CD4-positive, CD25-positive, alpha-beta regulatory T cell (primary cell): ENCODE measurements at regions not wholly inside any gene's neighbourhood (a gene's known extent, or its start where the extent isn't known, plus 50 kb on each side); places are given as distances from the start of the nearest gene placed in this dataset.

Experiments used
- ATAC-seq, 2 donors: fragments of 150-1000 bp; cut with Tn5 transposase; one replicate each; pipeline ENCODE4 v1.10.0; 2021; ENCODE audit warnings: low read depth in 2 of 2, moderate number of reproducible peaks in 2 of 2, moderate library complexity in 1 of 2
- DNase-seq, 3 donors: peaks; one replicate each; pipeline versions ENCODE4 v3.0.0 to v3.0.0-alpha.2; 2012 to 2022; ENCODE audit warnings: mixed read lengths in 1 of 3
- H3K27ac ChIP-seq: one replicate; pipeline ENCODE4 v1.7.0; 2013; ENCODE audit warnings: mild to moderate bottlenecking, low read length; ENCODE audit not compliant: insufficient read depth, poor library complexity, severe bottlenecking
- H3K27me3 ChIP-seq: one replicate; pipeline ENCODE4 v1.7.0; 2013; ENCODE audit warnings: low read length; ENCODE audit not compliant: control insufficient read depth, insufficient read depth
- H3K36me3 ChIP-seq: one replicate; pipeline ENCODE4 v1.7.0; 2013; ENCODE audit warnings: mild to moderate bottlenecking, low read length, moderate library complexity; ENCODE audit not compliant: control insufficient read depth, insufficient read depth
- H3K4me1 ChIP-seq: 2 replicates; pipeline ENCODE4 v1.7.0; 2013; ENCODE audit warnings: mild to moderate bottlenecking, low read length; ENCODE audit not compliant: insufficient read depth, control insufficient read depth, poor library complexity, severe bottlenecking
- H3K4me3 ChIP-seq: one replicate; pipeline ENCODE4 v1.7.0; 2013; ENCODE audit warnings: low read depth, mild to moderate bottlenecking, low read length, moderate library complexity
- H3K9me3 ChIP-seq, 2 experiments: 1 replicate in 1 of 2; 2 replicates in 1 of 2; pipeline ENCODE4 v1.7.0; 2013; ENCODE audit warnings: low read length in 2 of 2, mild to moderate bottlenecking in 1 of 2, moderate library complexity in 1 of 2; ENCODE audit not compliant: control insufficient read depth in 2 of 2
- H3K27ac Mint-ChIP-seq, 3 donors: one replicate each; pipeline ENCODE4 v1.8.0; 2020 to 2022; ENCODE audit warnings: mild to moderate bottlenecking in 3 of 3, mixed read lengths in 3 of 3, moderate library complexity in 2 of 3
- H3K27me3 Mint-ChIP-seq: one replicate; pipeline ENCODE4 v1.8.0; 2022; ENCODE audit warnings: mild to moderate bottlenecking, mixed read lengths
- H3K36me3 Mint-ChIP-seq: one replicate; pipeline ENCODE4 v1.8.0; 2020; ENCODE audit warnings: mixed read lengths
- H3K4me1 Mint-ChIP-seq, 4 donors: one replicate each; pipeline ENCODE4 v1.8.0; 2020 to 2022; ENCODE audit warnings: mixed read lengths in 4 of 4, mild to moderate bottlenecking in 1 of 4
- H3K4me3 Mint-ChIP-seq, 4 donors: one replicate each; pipeline ENCODE4 v1.8.0; 2020 to 2022; ENCODE audit warnings: mild to moderate bottlenecking in 4 of 4, mixed read lengths in 4 of 4, moderate library complexity in 3 of 4
- H3K9me3 Mint-ChIP-seq, 7 donors: one replicate each; pipeline ENCODE4 v1.8.0; 2020 to 2022; ENCODE audit warnings: mixed read lengths in 7 of 7, mild to moderate bottlenecking in 3 of 7, moderate library complexity in 2 of 7

DNA sequence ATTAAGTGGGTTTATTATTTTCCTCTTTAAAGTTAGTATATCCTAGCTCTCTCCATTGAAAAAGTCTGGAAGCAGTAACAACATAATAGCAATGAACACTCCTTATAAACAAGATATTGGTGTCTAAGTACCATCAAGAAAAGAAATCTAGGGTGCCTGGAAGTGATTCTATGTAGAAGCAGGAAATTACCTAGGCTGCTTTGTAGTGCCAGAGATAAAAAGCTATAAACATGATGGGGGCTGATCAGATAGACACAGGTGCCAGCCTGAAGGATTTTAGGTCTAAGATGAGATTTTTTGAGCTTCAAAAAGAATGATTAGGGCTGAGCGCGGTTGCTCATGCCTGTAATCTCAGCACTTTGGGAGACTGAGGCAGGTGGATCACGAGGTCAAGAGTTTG lies 1179.3 kb upstream of the CDH9 start:
- no peak for ATAC-seq
- H3K36me3 ChIP-seq = no peaks in the 10 kb centered on the region
- H3K27ac ChIP-seq = no peak overlapping the region
- H3K9me3 Mint-ChIP-seq = peaks cover 0 to 11% (median 3%) of the 10 kb centered on the region in 7 donors
- no peak overlapping the region for H3K4me3 ChIP-seq
- no peak overlapping the region for H3K4me3 Mint-ChIP-seq
- H3K27me3 ChIP-seq = no peaks in the 10 kb centered on the region
- no peaks in the 10 kb centered on the region for H3K36me3 Mint-ChIP-seq
- DNase-seq = no peak
- H3K27me3 Mint-ChIP-seq = no peaks in the 10 kb centered on the region
- no peaks in the 10 kb centered on the region for H3K4me1 ChIP-seq
- H3K4me1 Mint-ChIP-seq = no peaks in the 10 kb centered on the region
- H3K27ac Mint-ChIP-seq = no peak overlapping the region
- peaks cover 7 to 10% of the 10 kb centered on the region in 2 experiments for H3K9me3 ChIP-seq

DNA sequence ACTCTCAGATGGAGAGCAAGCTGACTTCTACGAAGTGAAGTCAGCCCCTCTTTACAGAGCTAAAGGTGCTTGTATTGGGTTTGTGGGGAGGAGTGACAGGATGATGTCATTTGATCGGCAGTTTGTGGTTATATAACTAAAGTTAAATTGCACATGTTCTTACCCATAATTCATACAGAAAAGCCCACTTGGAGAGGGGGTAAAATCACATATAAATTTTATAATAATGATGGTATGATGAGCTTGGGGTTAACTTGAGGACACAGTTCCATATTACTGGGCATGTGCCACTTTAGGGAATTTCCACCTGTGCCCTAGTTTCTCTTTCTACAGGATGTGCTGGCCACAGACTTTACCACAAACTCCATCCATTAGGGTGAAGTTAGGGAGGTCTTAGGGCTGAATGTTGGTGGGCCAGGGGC lies 1178.6 kb upstream of the CDH9 start:
- H3K9me3 Mint-ChIP-seq = peaks cover 0 to 11% (median 3%) of the 10 kb centered on the region in 7 donors
- H3K36me3 Mint-ChIP-seq = no peaks in the 10 kb centered on the region
- no peak for ATAC-seq

GRCh38 chr5:28215091-28215490 lies 1176.7 kb upstream of the CDH9 start:
- Mint-ChIP-seq H3K27ac (no peak overlapping the region), H3K4me3 (no peak overlapping the region), H3K4me1 (no peaks in the 10 kb centered on the region), H3K9me3 (peaks cover 0 to 16% (median 3%) of the 10 kb centered on the region in 7 donors), H3K27me3 (no peaks in the 10 kb centered on the region), H3K36me3 (no peaks in the 10 kb centered on the region)
- H3K27ac ChIP-seq = no peak overlapping the region
- H3K36me3 ChIP-seq = no peaks in the 10 kb centered on the region
- no peak for ATAC-seq
- H3K4me1 ChIP-seq = no peaks in the 10 kb centered on the region
- H3K4me3 ChIP-seq = no peak overlapping the region
- H3K27me3 ChIP-seq = no peaks in the 10 kb centered on the region
- DNase-seq = no peak
- peaks cover 7 to 10% of the 10 kb centered on the region in 2 experiments for H3K9me3 ChIP-seq

More for the DNA sequence above, 1178.6 kb upstream of the CDH9 start:
- no peaks in the 10 kb centered on the region for H3K4me1 ChIP-seq
- no peak overlapping the region for H3K27ac Mint-ChIP-seq
- no peaks in the 10 kb centered on the region for H3K27me3 Mint-ChIP-seq
- no peaks in the 10 kb centered on the region for H3K36me3 ChIP-seq
- H3K27ac ChIP-seq = no peak overlapping the region
- no peak overlapping the region for H3K4me3 Mint-ChIP-seq
- H3K27me3 ChIP-seq = no peaks in the 10 kb centered on the region
- H3K9me3 ChIP-seq = peaks cover 7 to 10% of the 10 kb centered on the region in 2 experiments
- H3K4me3 ChIP-seq = no peak overlapping the region
- DNase-seq = no peak
- H3K4me1 Mint-ChIP-seq = no peaks in the 10 kb centered on the region

GRCh38 chr5:28214292-28214691 lies 1175.9 kb upstream of the CDH9 start:
- peaks cover 0 to 12% (median 3%) of the 10 kb centered on the region in 7 donors for H3K9me3 Mint-ChIP-seq
- H3K4me3 Mint-ChIP-seq = peak overlapping the region in 1 of 4 donors; percentile 79
- H3K27me3 ChIP-seq = no peaks in the 10 kb centered on the region
- no peaks in the 10 kb centered on the region for H3K27me3 Mint-ChIP-seq
- H3K4me1 ChIP-seq = no peaks in the 10 kb centered on the region
- H3K36me3 Mint-ChIP-seq = no peaks in the 10 kb centered on the region
- no peak for ATAC-seq
- H3K27ac ChIP-seq = no peak overlapping the region
- no peaks in the 10 kb centered on the region for H3K4me1 Mint-ChIP-seq
- no peak overlapping the region for H3K27ac Mint-ChIP-seq
- H3K4me3 ChIP-seq = no peak overlapping the region
- no peaks in the 10 kb centered on the region for H3K36me3 ChIP-seq
- peaks cover 10% of the 10 kb centered on the region in 2 experiments for H3K9me3 ChIP-seq
- DNase-seq = no peak

DNA sequence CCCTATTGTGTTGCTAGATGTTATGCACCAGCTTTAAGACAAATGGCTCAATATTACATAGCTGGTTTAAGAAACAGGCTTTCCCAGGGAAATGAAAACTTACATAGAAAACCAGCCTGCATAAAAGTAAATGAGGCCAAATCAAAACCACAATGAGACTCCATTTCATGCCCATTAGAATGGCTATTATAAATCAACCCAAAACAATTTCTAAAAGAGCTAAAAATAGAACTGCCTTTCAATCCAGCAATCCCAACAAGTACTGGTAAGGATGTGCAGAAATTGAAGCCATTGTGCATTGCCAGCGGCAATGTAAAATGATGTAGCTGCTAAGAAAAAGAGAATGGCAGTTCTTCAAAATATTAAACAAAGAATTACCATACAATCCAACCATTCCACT lies 1170.0 kb upstream of the CDH9 start:
- Mint-ChIP-seq H3K27me3 (no peaks in the 10 kb centered on the region), H3K27ac (no peak overlapping the region), H3K4me3 (no peak overlapping the region), H3K36me3 (no peaks in the 10 kb centered on the region), H3K4me1 (no peaks in the 10 kb centered on the region), H3K9me3 (peaks cover 0 to 11% (median 3%) of the 10 kb centered on the region in 7 donors)
- no peak overlapping the region for H3K4me3 ChIP-seq
- no peaks in the 10 kb centered on the region for H3K27me3 ChIP-seq
- no peaks in the 10 kb centered on the region for H3K4me1 ChIP-seq
- no peak for DNase-seq
- no peaks in the 10 kb centered on the region for H3K36me3 ChIP-seq
- no peak overlapping the region for H3K27ac ChIP-seq
- H3K9me3 ChIP-seq = peaks cover 1 to 9% of the 10 kb centered on the region in 2 experiments
- ATAC-seq = no peak

DNA sequence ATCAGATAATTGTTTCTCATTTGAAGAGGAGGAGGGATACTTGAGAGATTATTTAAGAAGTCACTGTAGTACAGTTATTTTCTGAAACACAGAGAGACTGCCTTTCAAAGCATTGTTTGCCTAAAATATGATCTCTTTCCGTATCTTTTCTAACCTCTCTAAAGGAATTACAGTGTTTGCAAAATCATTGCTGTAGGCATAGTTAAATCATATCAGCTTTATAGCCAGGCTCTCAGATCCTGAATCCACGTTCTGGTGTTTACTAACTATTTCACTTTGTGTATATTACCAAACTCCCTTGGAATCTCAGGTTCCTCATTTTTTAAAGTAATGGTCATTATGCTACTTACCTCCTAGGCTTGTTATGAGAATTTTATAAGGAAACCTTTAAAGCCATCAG lies 1151.6 kb upstream of the CDH9 start:
- Mint-ChIP-seq H3K9me3 (peaks cover 2 to 19% (median 9%) of the 10 kb centered on the region in 7 donors), H3K36me3 (no peaks in the 10 kb centered on the region)
- DNase-seq = no peak

GRCh38 chr5:28174691-28175090 lies 1136.3 kb upstream of the CDH9 start:
- ATAC-seq = no peak
- Histone ChIP-seq H3K36me3 (no peaks in the 10 kb centered on the region), H3K27me3 (no peaks in the 10 kb centered on the region), H3K4me3 (no peak overlapping the region), H3K9me3 (peaks cover 0 to 15% of the 10 kb centered on the region in 2 experiments), H3K4me1 (no peaks in the 10 kb centered on the region), H3K27ac (no peak overlapping the region)
- no peak overlapping the region for H3K27ac Mint-ChIP-seq
- H3K4me1 Mint-ChIP-seq = no peaks in the 10 kb centered on the region
- DNase-seq = no peak
- no peaks in the 10 kb centered on the region for H3K36me3 Mint-ChIP-seq
- no peaks in the 10 kb centered on the region for H3K27me3 Mint-ChIP-seq
- H3K4me3 Mint-ChIP-seq = no peak overlapping the region
- peaks cover 0 to 39% (median 15%) of the 10 kb centered on the region in 7 donors for H3K9me3 Mint-ChIP-seq

More for the DNA sequence above, 1151.6 kb upstream of the CDH9 start:
- Mint-ChIP-seq H3K27me3 (no peaks in the 10 kb centered on the region), H3K27ac (no peak overlapping the region), H3K4me1 (no peaks in the 10 kb centered on the region), H3K4me3 (no peak overlapping the region)
- peaks cover 0 to 14% of the 10 kb centered on the region in 2 experiments for H3K9me3 ChIP-seq
- no peaks in the 10 kb centered on the region for H3K36me3 ChIP-seq
- no peaks in the 10 kb centered on the region for H3K27me3 ChIP-seq
- no peaks in the 10 kb centered on the region for H3K4me1 ChIP-seq
- ATAC-seq = no peak
- H3K4me3 ChIP-seq = no peak overlapping the region
- H3K27ac ChIP-seq = no peak overlapping the region

DNA sequence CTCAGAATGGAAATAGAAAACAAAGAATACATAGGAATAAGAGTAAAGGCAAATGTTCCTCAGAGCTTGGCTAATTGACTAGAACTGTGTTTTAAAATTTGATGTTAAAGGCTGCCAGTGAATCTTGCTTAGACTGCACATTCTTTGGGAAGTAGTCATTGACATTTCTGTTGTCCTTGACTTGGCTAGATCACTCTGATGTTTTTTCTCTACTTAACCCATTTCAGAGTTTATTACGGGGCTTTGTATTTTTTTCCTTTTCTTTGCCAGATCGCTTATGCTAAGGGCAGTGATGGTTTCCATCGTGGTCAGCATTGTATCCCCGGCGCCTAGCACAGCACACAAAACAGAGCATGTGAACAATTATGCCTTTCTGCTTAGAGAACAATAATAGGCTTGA lies 1126.7 kb upstream of the CDH9 start:
- Histone ChIP-seq H3K4me3 (no peak overlapping the region), H3K9me3 (peaks cover 0 to 11% of the 10 kb centered on the region in 2 experiments), H3K27ac (no peak overlapping the region), H3K36me3 (no peaks in the 10 kb centered on the region), H3K4me1 (no peaks in the 10 kb centered on the region), H3K27me3 (no peaks in the 10 kb centered on the region)
- no peak for DNase-seq
- ATAC-seq = no peak
- no peak overlapping the region for H3K4me3 Mint-ChIP-seq
- H3K36me3 Mint-ChIP-seq = no peaks in the 10 kb centered on the region
- no peak overlapping the region for H3K27ac Mint-ChIP-seq
- no peaks in the 10 kb centered on the region for H3K27me3 Mint-ChIP-seq
- peaks cover 0 to 22% (median 2%) of the 10 kb centered on the region in 7 donors for H3K9me3 Mint-ChIP-seq
- no peaks in the 10 kb centered on the region for H3K4me1 Mint-ChIP-seq
